ENCODE measurements at regions not wholly inside any gene's neighbourhood (a gene's known extent, or its start where the extent isn't known, plus 50 kb on each side); places are given as distances from the start of the nearest gene placed in this dataset.

- no peak for DNase-seq
These were observed 52.0 kb upstream of the WDR17 start for GRCh38 chr4:176013476-176014247.

GRCh38 chr4:176014583-176015108 is 51.0 kb upstream of the WDR17 start:
- no peak for DNase-seq
